Loucy (cell line): ENCODE measurements at regions not wholly inside any gene's neighbourhood (a gene's known extent, or its start where the extent isn't known, plus 50 kb on each side); places are given as distances from the start of the nearest gene placed in this dataset.

Experiments
- CTCF ChIP-seq: fragments of 200-600 bp; sonication (generic); conservative IDR thresholded peaks from 2 replicates; pipeline ENCODE4 v1.5.1; 2014; ENCODE audit warnings: mild to moderate bottlenecking, antibody characterized with exemption, low read length
- EZH2phosphoT487 ChIP-seq: fragments of 200-600 bp; IDR thresholded peaks from 2 replicates; pipeline ENCODE4 v1.6.1; 2018; ENCODE audit warnings: antibody characterized with exemption, mild to moderate bottlenecking, moderate library complexity, borderline replicate concordance

DNA sequence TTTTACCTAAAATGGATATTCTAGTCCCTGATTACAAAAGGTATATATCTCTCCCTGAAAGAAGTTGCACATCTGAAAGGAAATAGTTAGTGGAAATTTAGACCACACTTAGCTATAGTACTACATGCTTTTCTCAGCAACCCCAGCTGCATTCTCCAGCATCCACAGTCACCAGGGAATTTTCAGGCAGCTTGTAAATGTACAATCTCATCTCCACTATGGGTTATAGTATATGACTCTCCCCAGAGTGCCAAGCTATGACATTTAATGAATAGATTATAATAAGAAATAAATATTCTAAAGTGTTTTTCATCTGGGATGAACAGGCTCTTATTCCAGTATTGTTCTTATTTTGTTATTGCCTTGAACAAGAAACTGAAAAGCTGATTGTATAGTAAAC lies 197.6 kb upstream of the HNRNPA3 start:
- TF ChIP-seq CTCF (no peak), EZH2phosphoT487 (no peak)
